H9 (cell line): ENCODE measurements at regions not wholly inside any gene's neighbourhood (a gene's known extent, or its start where the extent isn't known, plus 50 kb on each side); places are given as distances from the start of the nearest gene placed in this dataset.

Experiments used
- DNase-seq: peaks from one replicate; pipeline ENCODE4 v3.0.0-alpha.2; 2017
- H2AFZ ChIP-seq: one replicate; pipeline ENCODE4 v1.6.1; 2013; ENCODE audit warnings: mild to moderate bottlenecking, low read length, control low read depth, moderate library complexity
- H2AK5ac ChIP-seq: 2 replicates; pipeline ENCODE4 v1.6.1; 2013; ENCODE audit warnings: low read length, control low read depth, mixed read lengths; ENCODE audit not compliant: insufficient read length
- H2BK120ac ChIP-seq: one replicate; pipeline ENCODE4 v1.6.1; 2013; ENCODE audit warnings: low read depth, mild to moderate bottlenecking, low read length, control low read depth, inconsistent platforms; ENCODE audit not compliant: poor library complexity, severe bottlenecking
- H2BK12ac ChIP-seq: 2 replicates; pipeline ENCODE4 v1.6.1; 2013; ENCODE audit warnings: low read length, control low read depth, mixed read lengths, low read depth; ENCODE audit not compliant: insufficient read length
- H2BK15ac ChIP-seq: 2 replicates; pipeline ENCODE4 v1.6.1; 2013; ENCODE audit warnings: low read depth, low read length, control low read depth
- H2BK20ac ChIP-seq: one replicate; pipeline ENCODE4 v1.6.1; 2013; ENCODE audit warnings: low read depth, mild to moderate bottlenecking, low read length, control low read depth, inconsistent platforms; ENCODE audit not compliant: poor library complexity, severe bottlenecking
- H2BK5ac ChIP-seq: 2 replicates; pipeline ENCODE4 v1.6.1; 2013; ENCODE audit warnings: low read length, control low read depth, mixed read lengths; ENCODE audit not compliant: insufficient read length
- H3K14ac ChIP-seq: 2 replicates; pipeline ENCODE4 v1.6.1; 2013; ENCODE audit warnings: low read length, control low read depth; ENCODE audit not compliant: insufficient read depth
- H3K18ac ChIP-seq: 2 replicates; pipeline ENCODE4 v1.6.1; 2013; ENCODE audit warnings: low read depth, mild to moderate bottlenecking, mixed read lengths, low read length, control low read depth; ENCODE audit not compliant: insufficient read length
- H3K23ac ChIP-seq: 2 replicates; pipeline ENCODE4 v1.6.1; 2013; ENCODE audit warnings: low read length, control low read depth, mixed read lengths, low read depth; ENCODE audit not compliant: insufficient read length
- H3K23me2 ChIP-seq: 2 replicates; pipeline ENCODE4 v1.6.1; 2013; ENCODE audit warnings: low read depth, mild to moderate bottlenecking, mixed read lengths, low read length, control low read depth; ENCODE audit not compliant: insufficient read length, poor library complexity, severe bottlenecking
- H3K27ac ChIP-seq: 2 replicates; pipeline ENCODE4 v1.5.1; 2013; ENCODE audit warnings: low read length, control low read depth, mixed read lengths, low read depth; ENCODE audit not compliant: insufficient read length
- H3K27me3 ChIP-seq: 2 replicates; pipeline ENCODE4 v1.6.1; 2013; ENCODE audit warnings: low read length, control low read depth, inconsistent platforms; ENCODE audit not compliant: insufficient read depth
- H3K4ac ChIP-seq: 2 replicates; pipeline ENCODE4 v1.6.1; 2013; ENCODE audit warnings: low read depth, mild to moderate bottlenecking, control low read depth, inconsistent platforms, low read length, moderate library complexity
- H3K4me1 ChIP-seq: 2 replicates; pipeline ENCODE4 v1.6.1; 2013; ENCODE audit warnings: low read length, control low read depth, inconsistent platforms; ENCODE audit not compliant: insufficient read depth
- H3K4me2 ChIP-seq: 2 replicates; pipeline ENCODE4 v1.6.1; 2013; ENCODE audit warnings: low read length, control low read depth, mixed read lengths; ENCODE audit not compliant: insufficient read length, insufficient read depth
- H3K56ac ChIP-seq: 2 replicates; pipeline ENCODE4 v1.6.1; 2013; ENCODE audit warnings: low read depth, mild to moderate bottlenecking, mixed read lengths, low read length, control low read depth; ENCODE audit not compliant: insufficient read length
- H3K79me1 ChIP-seq: 2 replicates; pipeline ENCODE4 v1.6.1; 2013; ENCODE audit warnings: low read depth, mild to moderate bottlenecking, moderate library complexity, low read length, control low read depth, inconsistent platforms; ENCODE audit not compliant: insufficient read depth, poor library complexity, severe bottlenecking
- H3K79me2 ChIP-seq: 2 replicates; pipeline ENCODE4 v1.6.1; 2013; ENCODE audit warnings: low read length, control low read depth, inconsistent platforms; ENCODE audit not compliant: insufficient read depth
- H3K9ac ChIP-seq: 2 replicates; pipeline ENCODE4 v1.6.1; 2013; ENCODE audit warnings: low read length, control low read depth, mixed read lengths; ENCODE audit not compliant: insufficient read length; ENCODE audit errors: extremely low read depth
- H3K9me3 ChIP-seq: one replicate; pipeline ENCODE4 v1.6.1; 2013; ENCODE audit warnings: low read depth, low read length, inconsistent platforms; ENCODE audit not compliant: control insufficient read depth
- H3T11ph ChIP-seq: one replicate; pipeline ENCODE4 v1.6.1; 2013; ENCODE audit warnings: mild to moderate bottlenecking, low read length, control low read depth, inconsistent platforms
- H4K20me1 ChIP-seq: one replicate; pipeline ENCODE4 v1.6.1; 2013; ENCODE audit not compliant: control insufficient read depth, insufficient read length, insufficient read depth
- H4K5ac ChIP-seq: 2 replicates; pipeline ENCODE4 v1.6.1; 2013; ENCODE audit warnings: low read depth, mild to moderate bottlenecking, mixed read lengths, low read length, control low read depth; ENCODE audit not compliant: insufficient read length
- H4K8ac ChIP-seq: replicated peaks from 2 replicates; pipeline ENCODE4 v1.6.1; 2013; ENCODE audit warnings: low read length, control low read depth, mixed read lengths, low read depth; ENCODE audit not compliant: insufficient read length
- H4K91ac ChIP-seq: 2 replicates; pipeline ENCODE4 v1.6.1; 2013; ENCODE audit warnings: low read depth, mild to moderate bottlenecking, moderate library complexity, mixed read lengths, low read length, control low read depth; ENCODE audit not compliant: insufficient read length
- H3K27ac Mint-ChIP-seq, 3 experiments: 2 replicates in 2 of 3; 3 replicates in 1 of 3; pipeline ENCODE4 v1.8.0; 2020 to 2021; ENCODE audit warnings: mixed read lengths in 3 of 3, mild to moderate bottlenecking in 1 of 3, moderate library complexity in 1 of 3
- H3K27me3 Mint-ChIP-seq: 2 replicates; pipeline ENCODE4 v1.8.0; 2021; ENCODE audit warnings: low read depth, mild to moderate bottlenecking, moderate library complexity, mixed read lengths
- H3K36me3 Mint-ChIP-seq, 3 experiments: 2 replicates in 2 of 3; 3 replicates in 1 of 3; pipeline ENCODE4 v1.8.0; 2020 to 2021; ENCODE audit warnings: low read depth in 3 of 3, mixed read lengths in 3 of 3; ENCODE audit not compliant: insufficient read depth in 1 of 3
- H3K4me1 Mint-ChIP-seq, 2 experiments: 2 replicates each; pipeline ENCODE4 v1.8.0; 2020; ENCODE audit warnings: mixed read lengths in 2 of 2
- H3K4me3 Mint-ChIP-seq, 2 experiments: 2 replicates in 1 of 2; 3 replicates in 1 of 2; pipeline ENCODE4 v1.8.0; 2020 to 2021; ENCODE audit warnings: mild to moderate bottlenecking in 2 of 2, mixed read lengths in 2 of 2, moderate library complexity in 1 of 2
- H3K9me3 Mint-ChIP-seq, 2 experiments: 2 replicates in 1 of 2; 3 replicates in 1 of 2; pipeline ENCODE4 v1.8.0; 2020; ENCODE audit warnings: mild to moderate bottlenecking in 2 of 2, mixed read lengths in 2 of 2, moderate library complexity in 1 of 2
- CTCF ChIP-seq: fragments of 200-600 bp; sonication (generic); conservative IDR thresholded peaks from 3 replicates; pipeline ENCODE4 v1.8.0; 2021; ENCODE audit warnings: antibody characterized with exemption, mild to moderate bottlenecking
- WGBS: extraction: QIAGEN DNeasy Blood & Tissue Kit; methylation state at CpG from one replicate; pipeline ENCODE4 v1.1.7; 2013; ENCODE audit warnings: missing lambda C conversion rate, low lambda C conversion rate, mixed read lengths; ENCODE audit not compliant: insufficient read length; ENCODE audit errors: extremely low coverage; 5-methylcytosine and 5-hydroxymethylcytosine counted together

- Histone ChIP-seq H3K9ac (no peak overlapping the region), H3K4me2 (no peak overlapping the region), H2BK12ac (no peak overlapping the region), H3K79me1 (no peaks in the 10 kb centered on the region), H3K9me3 (no peaks in the 10 kb centered on the region), H4K91ac (no peak overlapping the region), H2BK120ac (no peak overlapping the region), H4K8ac (no peak overlapping the region), H4K20me1 (no peaks in the 10 kb centered on the region), H3K23ac (no peak overlapping the region), H3K4me1 (peaks cover 2% of the 10 kb centered on the region; the same call in 1 of the 2 replicates), H2BK20ac (no peak overlapping the region), H2BK15ac (no peak overlapping the region), H2AFZ (no peak overlapping the region), H3K14ac (no peak overlapping the region), H3T11ph (no peak overlapping the region), H3K4ac (no peak overlapping the region), H2AK5ac (no peak overlapping the region), H3K79me2 (no peaks in the 10 kb centered on the region), H3K18ac (no peak overlapping the region), H3K27ac (no peak overlapping the region), H3K56ac (no peak overlapping the region), H3K27me3 (no peaks in the 10 kb centered on the region), H3K23me2 (no peaks in the 10 kb centered on the region), H2BK5ac (no peak overlapping the region), H4K5ac (no peak overlapping the region)
- DNase-seq = no peak
- no peak overlapping the region for H3K4me3 Mint-ChIP-seq
- H3K4me1 Mint-ChIP-seq = peaks cover 0 to 9% of the 10 kb centered on the region in 2 experiments; a peak in 2 of 4 replicates
- no peaks in the 10 kb centered on the region for H3K9me3 Mint-ChIP-seq
- no CpG with 5 or more reads among the region's 5 CpGs for WGBS
- no peak overlapping the region for H3K27ac Mint-ChIP-seq
- TF ChIP-seq CTCF = no peak
- H3K36me3 Mint-ChIP-seq = no peaks in the 10 kb centered on the region
- no peaks in the 10 kb centered on the region; the same call in 1 of the 2 replicates for H3K27me3 Mint-ChIP-seq
These were observed 96.1 kb downstream of the KBTBD8 start for GRCh38 chr3:67094167-67094566.
